ENCODE measurements at regions not wholly inside any gene's neighbourhood (a gene's known extent, or its start where the extent isn't known, plus 50 kb on each side); places are given as distances from the start of the nearest gene placed in this dataset.
A peak's percentile ranks its signal among the peaks of the same experiment; 100 is the strongest.

DNA sequence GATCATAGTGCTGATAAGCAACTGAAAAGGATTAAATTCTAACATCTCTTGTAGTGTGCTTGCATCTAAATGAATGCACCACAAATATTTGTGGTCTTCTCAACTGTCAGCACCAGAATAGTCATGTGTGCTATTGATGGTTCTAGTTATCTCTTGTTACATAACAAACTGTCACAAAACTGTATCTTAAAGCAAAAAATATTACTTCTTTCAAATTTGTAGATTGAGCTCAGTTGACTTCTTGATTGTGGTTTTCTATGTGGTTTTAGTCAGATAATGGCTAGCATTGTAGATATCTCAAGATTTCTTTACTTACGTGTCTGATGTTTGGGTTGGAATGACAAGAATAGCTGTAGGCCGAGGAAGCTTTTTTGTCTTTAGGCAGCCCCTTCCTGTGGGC is 431.3 kb downstream of the SLITRK6 start:
- H3K4me2 ChIP-seq (ENCODE audit: low read length), result no peak overlapping the region
- BruUV-seq (replicated peaks), result no TSS peak
- DNase-seq, result no peak
- H3K9me3 ChIP-seq (ENCODE audit: low read length), result no peaks in the 10 kb centered on the region
- no peaks in the 10 kb centered on the region for H3K36me3 ChIP-seq (ENCODE audit: low read depth, low read length)
- H3K27ac ChIP-seq (ENCODE audit: low read length), result peak overlapping the region; percentile 65; the same call in 1 of the 2 replicates
- ChIA-PET CTCF (no interaction called here), POLR2A (ENCODE audit: unreplicated experiment) (no interaction called here)
- no peak overlapping the region for H2AFZ ChIP-seq (ENCODE audit: low read length)
- H3K79me2 ChIP-seq (ENCODE audit: low read length), result no peaks in the 10 kb centered on the region
- no peak for ATAC-seq
- no peak for TF ChIP-seq EZH2phosphoT487 (IDR thresholded peaks at IDR 0.05; ENCODE audit: borderline replicate concordance, low read length)
- TF ChIP-seq, protein P1, sequence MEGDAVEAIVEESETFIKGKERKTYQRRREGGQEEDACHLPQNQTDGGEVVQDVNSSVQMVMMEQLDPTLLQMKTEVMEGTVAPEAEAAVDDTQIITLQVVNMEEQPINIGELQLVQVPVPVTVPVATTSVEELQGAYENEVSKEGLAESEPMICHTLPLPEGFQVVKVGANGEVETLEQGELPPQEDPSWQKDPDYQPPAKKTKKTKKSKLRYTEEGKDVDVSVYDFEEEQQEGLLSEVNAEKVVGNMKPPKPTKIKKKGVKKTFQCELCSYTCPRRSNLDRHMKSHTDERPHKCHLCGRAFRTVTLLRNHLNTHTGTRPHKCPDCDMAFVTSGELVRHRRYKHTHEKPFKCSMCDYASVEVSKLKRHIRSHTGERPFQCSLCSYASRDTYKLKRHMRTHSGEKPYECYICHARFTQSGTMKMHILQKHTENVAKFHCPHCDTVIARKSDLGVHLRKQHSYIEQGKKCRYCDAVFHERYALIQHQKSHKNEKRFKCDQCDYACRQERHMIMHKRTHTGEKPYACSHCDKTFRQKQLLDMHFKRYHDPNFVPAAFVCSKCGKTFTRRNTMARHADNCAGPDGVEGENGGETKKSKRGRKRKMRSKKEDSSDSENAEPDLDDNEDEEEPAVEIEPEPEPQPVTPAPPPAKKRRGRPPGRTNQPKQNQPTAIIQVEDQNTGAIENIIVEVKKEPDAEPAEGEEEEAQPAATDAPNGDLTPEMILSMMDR (conservative IDR thresholded peaks at IDR 0.05; ENCODE audit: low read depth, low read length), result no peak
- TF ChIP-seq EZH2 (IDR thresholded peaks at IDR 0.05; ENCODE audit: low read length, unreplicated experiment), result no peak
- H3K4me1 ChIP-seq (ENCODE audit: insufficient read depth, low read length), result peaks cover 21% of the 10 kb centered on the region
- no peaks in the 10 kb centered on the region for H4K20me1 ChIP-seq (ENCODE audit: low read length)
- H3K9ac ChIP-seq (ENCODE audit: low read length), result no peak overlapping the region
- no peaks in the 10 kb centered on the region for H3K27me3 ChIP-seq (ENCODE audit: low read length)
- H3F3A ChIP-seq (ENCODE audit: low read length, unreplicated experiment), result no peaks in the 10 kb centered on the region
- H3K9me2 ChIP-seq (replicated peaks; ENCODE audit: low read length), result no peaks in the 10 kb centered on the region
- intact Hi-C loops (cut with micrococcal nuclease), result no loop called here
- H3K4me3 ChIP-seq (ENCODE audit: low read length), result no peak overlapping the region

DNA sequence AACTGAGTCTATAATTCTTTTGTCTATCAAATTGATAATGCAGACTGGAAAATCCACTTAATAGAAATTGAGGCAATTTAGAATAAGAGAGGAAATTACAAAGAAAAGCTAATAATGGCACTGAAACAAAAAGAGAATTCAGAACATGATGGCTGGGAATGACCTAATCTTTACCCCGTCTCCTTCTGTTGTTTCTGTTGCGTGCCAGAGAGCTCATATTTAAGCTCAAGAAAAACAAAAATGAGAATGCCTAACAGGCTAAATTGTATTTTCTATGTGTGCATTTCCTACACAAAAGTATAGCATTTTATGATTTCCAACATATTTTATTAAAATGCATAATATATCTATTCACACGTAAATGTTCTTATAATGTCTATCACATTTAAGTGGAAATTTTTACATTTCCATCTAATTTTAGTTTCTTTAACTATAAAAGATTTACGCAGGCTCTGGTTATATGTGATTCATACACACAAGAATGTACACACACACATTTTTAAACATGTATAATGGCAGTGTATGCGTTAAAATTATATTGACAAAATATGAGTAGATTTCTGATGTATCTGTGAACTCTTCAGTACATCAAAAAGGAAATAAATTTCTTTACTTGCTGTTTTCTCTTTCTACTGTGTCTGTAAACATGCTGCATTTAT is 432.3 kb downstream of the SLITRK6 start:
- Histone ChIP-seq H3K4me1 (ENCODE audit: insufficient read depth, low read length) (peaks cover 21% of the 10 kb centered on the region), H3K27me3 (ENCODE audit: low read length) (no peaks in the 10 kb centered on the region), H3K4me3 (ENCODE audit: low read length) (peak overlapping the region; percentile 27; the same call in 1 of the 2 replicates), H2AFZ (ENCODE audit: low read length) (peak overlapping the region; percentile 58; the same call in 1 of the 2 replicates), H3K27ac (ENCODE audit: low read length) (peak overlapping the region; percentile 65), H4K20me1 (ENCODE audit: low read length) (no peaks in the 10 kb centered on the region), H3F3A (ENCODE audit: low read length, unreplicated experiment) (no peaks in the 10 kb centered on the region), H3K36me3 (ENCODE audit: low read depth, low read length) (no peaks in the 10 kb centered on the region), H3K9me3 (ENCODE audit: low read length) (no peaks in the 10 kb centered on the region), H3K9ac (ENCODE audit: low read length) (peak overlapping the region; percentile 14; the same call in 1 of the 2 replicates), H3K4me2 (ENCODE audit: low read length) (peak overlapping the region; percentile 75), H3K79me2 (ENCODE audit: low read length) (no peaks in the 10 kb centered on the region), H3K9me2 (replicated peaks; ENCODE audit: low read length) (no peaks in the 10 kb centered on the region)
- CTCF ChIA-PET, result interaction anchor here (1.0 kb wide), 1 partner anchor 219 kb away, joined by 3 read pairs; no protein-coding TSS in a partner anchor
- intact Hi-C loops (cut with micrococcal nuclease), result no loop called here
- no TSS peak for BruUV-seq (replicated peaks)
- ATAC-seq (peak; percentile 81), DNase-seq (peak; percentile 42)
- TF ChIP-seq, protein P1 (conservative IDR thresholded peaks at IDR 0.05; ENCODE audit: low read depth, low read length), result no peak
- TF ChIP-seq EZH2 (IDR thresholded peaks at IDR 0.05; ENCODE audit: low read length, unreplicated experiment) (no peak), EZH2phosphoT487 (IDR thresholded peaks at IDR 0.05; ENCODE audit: borderline replicate concordance, low read length) (no peak)
- POLR2A ChIA-PET (ENCODE audit: unreplicated experiment), result interaction anchor here (0.6 kb wide), 1 partner anchor 220 kb away, joined by 10 read pairs; no protein-coding TSS in a partner anchor

DNA sequence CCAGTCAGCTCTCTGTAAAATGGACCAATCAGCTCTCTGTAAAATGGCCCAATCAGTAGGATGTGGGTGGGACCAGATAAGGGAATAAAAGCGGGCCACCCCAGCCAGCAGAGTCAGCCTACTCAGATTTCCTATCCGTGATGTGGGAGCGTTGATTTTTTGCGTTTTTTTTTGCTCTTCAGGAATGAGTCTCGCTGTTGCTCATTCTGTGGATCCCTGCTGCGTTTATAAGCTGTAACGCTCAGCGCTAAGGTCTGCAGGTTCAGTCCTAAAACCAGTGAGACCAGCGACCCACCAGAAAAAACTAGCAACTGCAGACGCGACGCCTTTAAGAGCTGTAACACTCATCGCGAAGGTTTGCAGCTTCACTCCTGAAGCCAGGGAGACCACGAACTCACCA is 435.7 kb downstream of the SLITRK6 start:
- CTCF ChIA-PET, result no interaction called here
- Histone ChIP-seq H3K9me3 (ENCODE audit: low read length) (no peaks in the 10 kb centered on the region), H3K4me1 (ENCODE audit: insufficient read depth, low read length) (peaks cover 21% of the 10 kb centered on the region), H3F3A (ENCODE audit: low read length, unreplicated experiment) (no peaks in the 10 kb centered on the region), H3K9ac (ENCODE audit: low read length) (no peak overlapping the region), H3K79me2 (ENCODE audit: low read length) (no peaks in the 10 kb centered on the region), H3K27ac (ENCODE audit: low read length) (no peak overlapping the region), H2AFZ (ENCODE audit: low read length) (no peak overlapping the region), H3K27me3 (ENCODE audit: low read length) (no peaks in the 10 kb centered on the region), H3K4me2 (ENCODE audit: low read length) (no peak overlapping the region), H3K4me3 (ENCODE audit: low read length) (no peak overlapping the region), H3K36me3 (ENCODE audit: low read depth, low read length) (no peaks in the 10 kb centered on the region), H4K20me1 (ENCODE audit: low read length) (no peaks in the 10 kb centered on the region), H3K9me2 (replicated peaks; ENCODE audit: low read length) (no peaks in the 10 kb centered on the region)
- intact Hi-C loops (cut with micrococcal nuclease), result no loop called here
- no peak for TF ChIP-seq EZH2phosphoT487 (IDR thresholded peaks at IDR 0.05; ENCODE audit: borderline replicate concordance, low read length)
- no peak for TF ChIP-seq EZH2 (IDR thresholded peaks at IDR 0.05; ENCODE audit: low read length, unreplicated experiment)
- TF ChIP-seq, protein P1 (conservative IDR thresholded peaks at IDR 0.05; ENCODE audit: low read depth, low read length), result no peak
- no TSS peak for BruUV-seq (replicated peaks)
- POLR2A ChIA-PET (ENCODE audit: unreplicated experiment), result no interaction called here
- ATAC-seq, result no peak
- no peak for DNase-seq
